ENCODE measurements at regions not wholly inside any gene's neighbourhood (a gene's known extent, or its start where the extent isn't known, plus 50 kb on each side); places are given as distances from the start of the nearest gene placed in this dataset.

DNA sequence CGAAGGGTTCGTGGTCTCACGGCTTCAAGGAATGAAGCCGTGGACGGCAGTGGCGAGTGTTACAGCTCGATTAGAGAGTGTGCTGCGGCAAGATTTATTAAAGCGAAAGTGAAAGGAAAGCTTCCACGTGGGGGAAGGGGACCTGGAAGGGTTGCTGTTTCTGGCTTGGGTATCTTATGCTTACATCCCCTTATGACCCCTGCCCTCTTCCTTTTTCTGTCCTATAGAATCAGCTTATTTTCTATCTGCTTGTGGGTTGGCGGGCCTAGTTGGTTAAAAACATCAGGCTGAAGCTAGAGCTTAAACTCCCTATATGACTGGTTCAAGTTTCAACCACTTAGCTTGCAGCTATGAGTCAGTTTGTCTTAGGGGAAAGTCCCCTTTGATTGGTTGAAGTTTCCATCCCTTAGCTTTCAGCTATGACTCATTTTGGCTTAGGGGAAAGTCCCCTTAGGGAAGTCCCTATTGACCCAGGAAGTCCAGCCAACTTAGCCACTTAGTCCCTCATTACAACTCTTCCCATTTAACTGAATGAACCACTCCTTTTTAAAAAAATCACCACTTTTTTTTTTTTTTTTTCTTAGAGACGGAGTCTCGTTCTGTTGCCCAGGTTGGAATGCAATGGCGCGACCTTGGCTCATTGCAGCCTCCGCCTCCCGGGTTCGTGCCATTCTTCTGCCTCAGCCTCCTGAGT lies 1494.7 kb upstream of the TMEM132C start:
- TF ChIP-seq, protein P1, sequence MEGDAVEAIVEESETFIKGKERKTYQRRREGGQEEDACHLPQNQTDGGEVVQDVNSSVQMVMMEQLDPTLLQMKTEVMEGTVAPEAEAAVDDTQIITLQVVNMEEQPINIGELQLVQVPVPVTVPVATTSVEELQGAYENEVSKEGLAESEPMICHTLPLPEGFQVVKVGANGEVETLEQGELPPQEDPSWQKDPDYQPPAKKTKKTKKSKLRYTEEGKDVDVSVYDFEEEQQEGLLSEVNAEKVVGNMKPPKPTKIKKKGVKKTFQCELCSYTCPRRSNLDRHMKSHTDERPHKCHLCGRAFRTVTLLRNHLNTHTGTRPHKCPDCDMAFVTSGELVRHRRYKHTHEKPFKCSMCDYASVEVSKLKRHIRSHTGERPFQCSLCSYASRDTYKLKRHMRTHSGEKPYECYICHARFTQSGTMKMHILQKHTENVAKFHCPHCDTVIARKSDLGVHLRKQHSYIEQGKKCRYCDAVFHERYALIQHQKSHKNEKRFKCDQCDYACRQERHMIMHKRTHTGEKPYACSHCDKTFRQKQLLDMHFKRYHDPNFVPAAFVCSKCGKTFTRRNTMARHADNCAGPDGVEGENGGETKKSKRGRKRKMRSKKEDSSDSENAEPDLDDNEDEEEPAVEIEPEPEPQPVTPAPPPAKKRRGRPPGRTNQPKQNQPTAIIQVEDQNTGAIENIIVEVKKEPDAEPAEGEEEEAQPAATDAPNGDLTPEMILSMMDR (conservative IDR thresholded peaks at IDR 0.05; ENCODE audit: low read depth, low read length): no peak
- no peak for TF ChIP-seq EZH2 (IDR thresholded peaks at IDR 0.05; ENCODE audit: low read length, unreplicated experiment)
- TF ChIP-seq EZH2phosphoT487 (IDR thresholded peaks at IDR 0.05; ENCODE audit: borderline replicate concordance, low read length): no peak

All from PC-3 (cell line).